ENCODE measurements at regions not wholly inside any gene's neighbourhood (a gene's known extent, or its start where the extent isn't known, plus 50 kb on each side); places are given as distances from the start of the nearest gene placed in this dataset.

GRCh38 chr1:232437510-232437909, 192.4 kb downstream of the SIPA1L2 start:
- Histone ChIP-seq H2BK20ac (ENCODE audit: low read length) (no peak overlapping the region), H3K18ac (ENCODE audit: extremely low read depth, low read length) (no peak overlapping the region), H2BK15ac (ENCODE audit: low read length) (no peak overlapping the region), H3K4me3 (ENCODE audit: extremely low read depth in 1 of 4, insufficient read depth in 2 of 4, low read depth in 3 of 4, low read length in 4 of 4) (no peak overlapping the region), H3K4me2 (ENCODE audit: insufficient read depth in 1 of 2, low read depth in 2 of 2, low read length in 2 of 2) (no peak overlapping the region), H3K27ac (ENCODE audit: low read depth, low read length) (no peak overlapping the region), H3K9ac (replicated peaks in 1 of 4; ENCODE audit: extremely low read depth in 1 of 4, low read depth in 3 of 4, low read length in 3 of 4) (no peak overlapping the region), H3K27me3 (replicated peaks in 1 of 4; ENCODE audit: control insufficient read depth in 3 of 4, extremely low read depth in 1 of 4, insufficient read depth in 3 of 4, low read length in 3 of 4) (no peaks in the 10 kb centered on the region), H3K56ac (replicated peaks; ENCODE audit: insufficient read length, low read depth, low read length) (no peak overlapping the region), H3K23me2 (ENCODE audit: low read depth, low read length) (no peaks in the 10 kb centered on the region), H4K5ac (ENCODE audit: insufficient read length, low read depth, low read length) (no peak overlapping the region), H3K36me3 (ENCODE audit: control insufficient read depth in 2 of 4, insufficient read depth in 4 of 4, low read length in 3 of 4) (no peaks in the 10 kb centered on the region), H3K9me3 (ENCODE audit: insufficient read depth in 2 of 2, low read depth in 1 of 2, low read length in 1 of 2) (no peaks in the 10 kb centered on the region), H3K4ac (replicated peaks; ENCODE audit: insufficient read length, low read depth, low read length) (no peak overlapping the region), H3K79me2 (ENCODE audit: control insufficient read depth in 1 of 2, insufficient read depth in 2 of 2, low read length in 2 of 2) (no peaks in the 10 kb centered on the region), H4K20me1 (replicated peaks in 1 of 2; ENCODE audit: control insufficient read depth in 1 of 2, insufficient read depth in 2 of 2, low read length in 2 of 2) (peaks cover 0 to 1% of the 10 kb centered on the region in 2 experiments), H3K4me1 (replicated peaks in 1 of 4; ENCODE audit: control insufficient read depth in 3 of 4, insufficient read depth in 4 of 4, low read length in 3 of 4) (peaks cover 3 to 11% (median 7%) of the 10 kb centered on the region in 4 experiments), H3K14ac (ENCODE audit: insufficient read length) (no peak overlapping the region), H3K79me1 (ENCODE audit: low read depth, low read length) (no peaks in the 10 kb centered on the region), H2BK12ac (ENCODE audit: low read depth, low read length) (no peak overlapping the region), H4K8ac (ENCODE audit: extremely low read depth, insufficient read depth, low read length) (no peak overlapping the region), H2BK5ac (ENCODE audit: low read depth, low read length) (no peak overlapping the region), H4K91ac (replicated peaks; ENCODE audit: insufficient read length, low read length) (no peak overlapping the region), H2BK120ac (replicated peaks; ENCODE audit: low read depth, low read length) (no peak overlapping the region), H2AFZ (ENCODE audit: low read length) (no peak overlapping the region), H3K23ac (ENCODE audit: insufficient read length) (no peak overlapping the region), H2AK5ac (ENCODE audit: low read depth, low read length) (no peak overlapping the region)
- ChIA-PET POLR2A (ENCODE audit: partially characterized antibody) (no interaction called here), CTCF (ENCODE audit: partially characterized antibody) (interaction anchor here (0.6 to 1.2 kb wide), 3 partner anchors 190 to 506 kb away, joined by 3 to 5 read pairs (median 3); no protein-coding TSS in a partner anchor)
- FAIRE-seq (no peak), DNase-seq (ENCODE audit: low read depth in 1 of 2, low spot score in 2 of 2) (no peak)
- TF ChIP-seq RNF2 (IDR thresholded peaks at IDR 0.05; ENCODE audit: borderline replicate concordance, low read depth, low read length, missing control alignments, poor library complexity, severe bottlenecking) (no peak), ATF2 (IDR thresholded peaks at IDR 0.05; ENCODE audit: low read length) (no peak)
- 83% methylated on average over 7 of the region's 7 CpGs; no CpG with 5 or more reads in 1 of the 2 experiments for WGBS, 2 experiments (ENCODE audit: extremely low coverage in 1 of 2, insufficient coverage in 1 of 2, insufficient read length in 1 of 2, insufficient replicate concordance in 2 of 2, low coverage in 1 of 2, low lambda C conversion rate in 2 of 2, missing lambda C conversion rate in 1 of 2)

All from H1 (cell line).